ENCODE measurements at regions not wholly inside any gene's neighbourhood (a gene's known extent, or its start where the extent isn't known, plus 50 kb on each side); places are given as distances from the start of the nearest gene placed in this dataset.

GRCh38 chr3:189491831-189492230 is 139.4 kb upstream of the TP63 start:
- TF ChIP-seq CTCF (IDR thresholded peaks at IDR 0.05 in 8 of 11, conservative IDR thresholded peaks at IDR 0.05 in 3 of 11) (no peak), POLR2AphosphoS5 (IDR thresholded peaks at IDR 0.05) (no peak), POLR2A (IDR thresholded peaks at IDR 0.05) (no peak)

GRCh38 chr3:189493271-189493670 is 137.9 kb upstream of the TP63 start:
- no peak for TF ChIP-seq POLR2AphosphoS5 (IDR thresholded peaks at IDR 0.05)
- TF ChIP-seq CTCF (IDR thresholded peaks at IDR 0.05 in 8 of 11, conservative IDR thresholded peaks at IDR 0.05 in 3 of 11) = no peak
- TF ChIP-seq POLR2A (IDR thresholded peaks at IDR 0.05) = no peak
- DNase-seq = no peak
- WGBS, 5 donors = 79 to 86% (median 81%) methylated on average over 3 of the region's 3 CpGs
- no peaks in the 10 kb centered on the region for H3K27me3 ChIP-seq (replicated peaks in 1 of 7)
- H3K36me3 ChIP-seq = no peaks in the 10 kb centered on the region
- no peak overlapping the region for H3K27ac ChIP-seq
- no peaks in the 10 kb centered on the region for H3K9me3 ChIP-seq
- H3K4me1 ChIP-seq = no peaks in the 10 kb centered on the region
- H3K4me3 ChIP-seq = no peak overlapping the region
- intact Hi-C loops (cut with DNase I; ENCODE audit: low total_unique reads) = no loop called here

More at GRCh38 chr3:189491831-189492230, 139.4 kb upstream of the TP63 start:
- H3K4me1 ChIP-seq = no peaks in the 10 kb centered on the region
- DNase-seq = no peak
- WGBS, 5 donors = 80 to 85% (median 84%) methylated on average over 4 of the region's 4 CpGs
- no peaks in the 10 kb centered on the region for H3K27me3 ChIP-seq (replicated peaks in 1 of 7)
- no peak overlapping the region for H3K4me3 ChIP-seq
- H3K9me3 ChIP-seq = no peaks in the 10 kb centered on the region
- no peak overlapping the region for H3K27ac ChIP-seq
- no peaks in the 10 kb centered on the region for H3K36me3 ChIP-seq
- intact Hi-C loops (cut with DNase I; ENCODE audit: low total_unique reads) = no loop called here

GRCh38 chr3:189494632-189495031 is 136.6 kb upstream of the TP63 start:
- Histone ChIP-seq H3K27ac (no peak overlapping the region), H3K9me3 (no peaks in the 10 kb centered on the region), H3K36me3 (no peaks in the 10 kb centered on the region), H3K27me3 (replicated peaks in 1 of 7) (no peaks in the 10 kb centered on the region), H3K4me1 (no peaks in the 10 kb centered on the region), H3K4me3 (no peak overlapping the region)
- intact Hi-C loops (cut with DNase I; ENCODE audit: low total_unique reads) = no loop called here
- no peak for TF ChIP-seq CTCF (IDR thresholded peaks at IDR 0.05 in 8 of 11, conservative IDR thresholded peaks at IDR 0.05 in 3 of 11)
- no peak for TF ChIP-seq POLR2A (IDR thresholded peaks at IDR 0.05)
- TF ChIP-seq POLR2AphosphoS5 (IDR thresholded peaks at IDR 0.05) = no peak
- WGBS, 5 donors = 81 to 96% (median 90%) methylated on average over 1 of the region's 1 CpG
- DNase-seq = no peak

GRCh38 chr3:189496375-189497138 is 134.6 kb upstream of the TP63 start:
- Histone ChIP-seq H3K36me3 (no peaks in the 10 kb centered on the region), H3K4me1 (no peaks in the 10 kb centered on the region), H3K4me3 (no peak overlapping the region), H3K27ac (no peak overlapping the region), H3K27me3 (replicated peaks in 1 of 7) (no peaks in the 10 kb centered on the region), H3K9me3 (peaks cover 0 to 10% (median 0%) of the 10 kb centered on the region in 8 donors)
- TF ChIP-seq CTCF (IDR thresholded peaks at IDR 0.05 in 8 of 11, conservative IDR thresholded peaks at IDR 0.05 in 3 of 11) = no peak
- TF ChIP-seq POLR2AphosphoS5 (IDR thresholded peaks at IDR 0.05) = no peak
- no peak for TF ChIP-seq POLR2A (IDR thresholded peaks at IDR 0.05)
- 61 to 87% (median 74%) methylated on average over 6 of the region's 6 CpGs for WGBS, 5 donors
- DNase-seq = no peak
- intact Hi-C loops (cut with DNase I; ENCODE audit: low total_unique reads) = no loop called here
